Fibroblast of the aortic adventitia (primary cell): ENCODE measurements at regions not wholly inside any gene's neighbourhood (a gene's known extent, or its start where the extent isn't known, plus 50 kb on each side); places are given as distances from the start of the nearest gene placed in this dataset.

Experiments
- DNase-seq: peaks from one replicate; pipeline ENCODE4 v3.0.0-alpha.2; 2010; ENCODE audit warnings: low read depth
- H3K4me3 ChIP-seq: 2 replicates; pipeline ENCODE4 v1.5.1; 2011; ENCODE audit warnings: low read depth, mild to moderate bottlenecking, control low read depth, low read length, moderate library complexity
- TF ChIP-seq, protein P1 (sequence below): IDR thresholded peaks from 2 replicates; pipeline ENCODE4 v1.5.1; 2011; ENCODE audit warnings: mild to moderate bottlenecking, low read length, control low read depth, inconsistent platforms; ENCODE audit not compliant: insufficient read depth

DNA sequence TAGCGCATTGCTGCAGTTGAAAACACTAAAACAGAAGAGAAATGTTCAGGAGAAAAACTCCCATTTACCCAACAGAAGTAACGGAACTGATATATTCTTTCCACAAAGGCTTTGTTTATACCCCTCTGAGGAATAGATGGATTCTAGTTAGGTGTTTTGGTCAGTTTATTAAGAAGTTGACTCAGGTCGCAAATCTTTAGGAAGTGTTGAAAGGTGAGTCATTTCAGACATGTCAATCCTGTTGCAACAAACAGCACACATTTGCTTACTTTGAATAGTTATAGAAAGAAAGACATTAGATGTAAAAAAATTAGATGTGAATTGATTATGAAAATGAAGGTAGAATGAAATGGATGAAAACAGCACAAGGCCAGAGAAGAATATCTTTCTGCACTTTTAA lies 941.0 kb downstream of the KCNJ2 start:
- H3K4me3 ChIP-seq = no peak overlapping the region
- TF ChIP-seq, protein P1, sequence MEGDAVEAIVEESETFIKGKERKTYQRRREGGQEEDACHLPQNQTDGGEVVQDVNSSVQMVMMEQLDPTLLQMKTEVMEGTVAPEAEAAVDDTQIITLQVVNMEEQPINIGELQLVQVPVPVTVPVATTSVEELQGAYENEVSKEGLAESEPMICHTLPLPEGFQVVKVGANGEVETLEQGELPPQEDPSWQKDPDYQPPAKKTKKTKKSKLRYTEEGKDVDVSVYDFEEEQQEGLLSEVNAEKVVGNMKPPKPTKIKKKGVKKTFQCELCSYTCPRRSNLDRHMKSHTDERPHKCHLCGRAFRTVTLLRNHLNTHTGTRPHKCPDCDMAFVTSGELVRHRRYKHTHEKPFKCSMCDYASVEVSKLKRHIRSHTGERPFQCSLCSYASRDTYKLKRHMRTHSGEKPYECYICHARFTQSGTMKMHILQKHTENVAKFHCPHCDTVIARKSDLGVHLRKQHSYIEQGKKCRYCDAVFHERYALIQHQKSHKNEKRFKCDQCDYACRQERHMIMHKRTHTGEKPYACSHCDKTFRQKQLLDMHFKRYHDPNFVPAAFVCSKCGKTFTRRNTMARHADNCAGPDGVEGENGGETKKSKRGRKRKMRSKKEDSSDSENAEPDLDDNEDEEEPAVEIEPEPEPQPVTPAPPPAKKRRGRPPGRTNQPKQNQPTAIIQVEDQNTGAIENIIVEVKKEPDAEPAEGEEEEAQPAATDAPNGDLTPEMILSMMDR = no peak
- no peak for DNase-seq

DNA sequence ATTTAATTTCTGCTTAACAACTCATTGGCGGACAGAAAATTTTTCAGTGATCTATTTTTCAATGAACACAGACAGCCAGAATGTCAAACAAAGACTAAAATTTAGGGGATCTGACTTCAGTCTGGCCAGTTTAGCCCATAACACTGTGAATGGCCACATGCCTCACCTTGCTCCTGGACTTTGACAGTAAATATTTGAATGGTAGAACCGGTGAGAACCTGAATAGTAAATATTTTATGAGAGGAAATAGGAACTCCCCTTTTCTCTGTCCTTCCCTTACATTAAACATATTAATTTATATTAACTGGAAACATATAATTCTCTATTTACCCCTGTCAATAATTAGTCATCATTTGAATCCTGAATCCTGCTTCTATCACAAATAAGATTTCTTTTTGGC lies 942.1 kb downstream of the KCNJ2 start:
- no peak for DNase-seq
- H3K4me3 ChIP-seq = no peak overlapping the region
- TF ChIP-seq, protein P1 = no peak

DNA sequence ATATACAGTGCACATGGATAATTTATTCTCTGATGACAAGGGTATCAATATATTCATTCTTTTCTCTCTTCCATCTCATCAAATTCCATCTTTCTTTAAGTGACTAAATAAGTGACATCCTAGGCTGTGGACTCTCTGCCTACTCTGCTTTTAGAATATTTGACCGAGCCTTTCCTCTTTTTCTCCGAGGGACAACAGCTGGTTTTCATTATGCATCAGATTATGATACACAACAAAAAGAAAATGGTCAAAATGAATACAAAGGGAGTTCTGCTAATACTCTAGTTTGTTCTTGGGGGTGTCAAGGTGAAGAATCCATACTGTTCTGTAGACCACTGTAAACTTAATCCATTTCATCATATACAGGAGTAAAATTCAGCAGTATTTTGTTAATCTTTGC lies 942.6 kb downstream of the KCNJ2 start:
- no peak for DNase-seq
- H3K4me3 ChIP-seq = no peak overlapping the region
- TF ChIP-seq, protein P1 = no peak

DNA sequence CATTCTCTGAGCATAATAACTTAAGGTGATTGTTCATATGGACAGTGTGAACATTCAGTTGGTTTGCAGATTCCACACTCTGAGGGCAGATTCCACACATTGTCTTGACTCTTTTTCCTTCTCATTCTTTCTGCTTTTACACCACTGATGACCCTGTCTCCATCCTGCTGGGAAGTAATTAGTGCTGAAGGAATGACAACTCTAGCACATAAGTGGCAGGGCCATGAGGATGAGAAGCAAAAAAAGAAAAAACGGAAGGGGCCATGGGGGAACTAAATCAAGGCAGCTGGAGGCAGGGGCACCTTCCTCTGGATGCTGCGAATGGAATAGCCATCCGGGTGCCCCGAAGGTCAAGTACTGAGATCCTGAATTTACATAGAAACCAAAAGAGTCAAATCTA lies 944.0 kb downstream of the KCNJ2 start:
- no peak for DNase-seq
- no peak overlapping the region for H3K4me3 ChIP-seq
- TF ChIP-seq, protein P1 = no peak

DNA sequence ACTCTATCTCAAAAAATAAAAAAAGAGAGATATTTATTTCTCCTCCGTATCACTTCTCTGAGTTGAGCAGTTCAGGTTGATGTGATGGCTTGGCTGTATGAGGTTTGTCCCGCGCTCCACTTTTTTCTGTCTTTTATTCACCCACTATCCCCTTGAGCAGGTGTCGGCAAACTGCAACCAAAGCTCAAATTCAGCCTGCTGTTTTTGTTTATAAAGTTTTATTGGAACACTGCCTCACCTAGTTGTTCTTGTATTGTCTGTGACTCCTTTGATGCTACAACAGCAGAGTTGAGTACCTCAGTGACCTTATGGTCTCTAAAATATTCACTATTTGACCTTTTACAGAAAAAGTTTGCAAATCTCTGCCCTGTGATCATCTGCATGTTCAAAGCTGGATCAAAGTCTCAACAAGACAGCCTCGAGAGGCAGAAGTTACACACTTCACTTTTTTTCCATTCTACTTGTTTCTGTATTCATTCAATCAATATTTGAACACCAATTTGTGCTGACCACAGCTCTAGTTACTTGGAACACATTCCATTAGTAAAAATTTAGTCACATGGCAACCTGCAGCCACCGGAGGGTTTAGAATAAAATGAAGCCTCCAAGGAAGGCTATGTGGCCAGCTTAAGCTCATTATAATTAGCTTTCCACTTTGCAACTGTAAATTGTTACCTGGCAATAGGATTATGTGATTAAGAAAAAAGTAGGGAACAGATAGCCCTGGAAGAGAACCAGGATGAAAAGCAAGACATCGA lies 945.8 kb downstream of the KCNJ2 start:
- no peak overlapping the region for H3K4me3 ChIP-seq
- TF ChIP-seq, protein P1 = no peak
- no peak for DNase-seq

DNA sequence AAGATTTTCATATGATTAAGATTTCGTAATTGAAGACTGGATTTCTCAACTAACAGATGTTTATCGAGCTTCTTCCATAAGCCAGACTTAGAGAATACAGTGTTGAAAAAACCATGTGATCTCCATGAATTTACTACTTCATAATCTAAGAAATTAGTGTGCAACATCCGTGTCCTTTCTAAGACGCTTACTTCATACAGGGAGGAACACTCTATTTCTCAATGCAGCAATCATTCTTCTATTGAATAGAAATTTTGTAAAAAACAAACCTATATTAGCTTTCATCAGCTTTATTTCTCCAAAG lies 946.3 kb downstream of the KCNJ2 start:
- TF ChIP-seq, protein P1 = no peak
- no peak for DNase-seq
- no peak overlapping the region for H3K4me3 ChIP-seq

DNA sequence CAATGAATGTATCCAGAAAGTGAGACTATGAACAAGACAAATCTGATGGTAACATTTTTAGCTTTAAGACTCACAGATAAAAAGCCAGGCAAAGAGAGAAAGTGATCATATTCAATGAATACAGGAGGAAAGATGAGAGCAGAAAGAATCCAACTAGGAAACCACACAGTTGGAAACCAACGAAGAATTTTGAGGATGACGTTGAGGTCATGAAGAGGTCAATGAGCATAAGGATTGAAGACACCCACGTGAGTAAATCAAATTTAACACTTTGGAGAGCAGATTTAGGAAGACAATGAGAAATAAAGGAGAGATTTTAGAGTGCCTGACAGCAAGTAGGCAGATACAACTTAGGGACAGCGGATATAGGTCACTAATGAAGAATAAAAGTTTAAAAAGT lies 948.1 kb downstream of the KCNJ2 start:
- no peak overlapping the region for H3K4me3 ChIP-seq
- no peak for DNase-seq
- TF ChIP-seq, protein P1 = no peak
